Activated effector memory CD4-positive, alpha-beta T cell treated with Interleukin-2 at 50 U/mL for 16 hours (primary cell): ENCODE measurements at regions not wholly inside any gene's neighbourhood (a gene's known extent, or its start where the extent isn't known, plus 50 kb on each side); places are given as distances from the start of the nearest gene placed in this dataset.
A peak's percentile ranks its signal among the peaks of the same experiment; 100 is the strongest.

Source experiments
- DNase-seq: peaks from one replicate; pipeline ENCODE4 v3.0.0-alpha.2; 2020

GRCh38 chr5:146940295-146940694 lies 61.7 kb upstream of the PPP2R2B start:
- no peak for DNase-seq

- DNase-seq, result no peak
Measured at GRCh38 chr5:146944019-146944418, 65.5 kb upstream of the PPP2R2B start.

- DNase-seq, result no peak
Measured at GRCh38 chr5:146944764-146945616, 66.4 kb upstream of the PPP2R2B start.

- DNase-seq, result no peak
Measured at GRCh38 chr5:146945617-146946084, 67.1 kb upstream of the PPP2R2B start.

DNA sequence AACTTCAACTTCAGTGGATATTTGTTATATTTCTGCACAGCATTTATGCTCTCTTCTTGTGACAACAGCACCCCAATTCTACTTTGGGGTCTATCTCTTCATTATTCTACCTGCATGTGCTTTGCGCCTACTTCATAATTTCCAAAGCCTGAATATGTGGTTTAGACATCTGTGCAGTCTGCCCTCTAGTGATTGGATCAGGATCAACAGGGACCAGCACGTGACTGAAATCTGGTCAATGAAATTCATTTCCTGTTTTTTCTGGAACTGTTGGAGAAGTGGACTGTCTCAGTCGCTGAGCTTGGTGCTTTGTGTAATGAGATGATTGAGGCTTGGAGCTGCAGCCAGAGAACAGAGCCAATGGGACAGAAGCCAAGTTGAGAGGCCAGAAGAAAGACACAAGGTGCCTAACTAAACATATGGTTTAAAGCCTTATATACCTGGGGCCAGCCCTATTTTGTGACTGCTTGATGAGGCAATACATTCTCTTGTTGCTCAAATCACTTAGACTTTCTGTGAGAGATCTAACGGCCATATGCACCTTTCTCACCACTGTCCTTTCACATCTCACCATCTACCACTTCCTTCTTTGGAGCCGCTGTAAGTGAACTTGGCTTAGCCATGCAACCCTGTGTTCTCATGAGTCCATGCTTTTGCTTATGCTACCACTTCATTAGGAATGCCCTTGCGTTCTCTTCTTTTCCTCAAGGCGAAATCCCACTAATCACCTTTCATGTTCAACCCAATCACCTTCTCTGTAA lies 68.8 kb upstream of the PPP2R2B start:
- no peak for DNase-seq

GRCh38 chr5:146948666-146949065 lies 70.1 kb upstream of the PPP2R2B start:
- no peak for DNase-seq

DNA sequence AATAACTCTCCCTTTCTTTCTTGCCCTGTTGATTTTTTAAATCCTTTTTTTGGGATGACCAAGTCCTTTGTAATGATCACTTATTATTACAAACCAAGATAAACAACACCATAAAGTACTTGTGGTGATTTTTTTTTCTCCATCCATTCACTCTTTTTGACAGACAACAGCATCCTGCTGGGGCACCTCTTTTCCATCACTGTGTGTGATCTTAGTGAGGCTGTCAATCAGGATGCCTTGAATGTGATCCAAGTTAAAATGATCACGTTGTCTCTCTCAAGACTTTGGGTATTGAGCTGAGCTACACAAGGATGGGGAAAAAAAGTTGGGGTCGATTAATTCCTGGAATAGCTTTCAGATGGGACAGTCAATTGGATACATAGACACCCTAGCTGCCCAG lies 73.6 kb upstream of the PPP2R2B start:
- no peak for DNase-seq

DNA sequence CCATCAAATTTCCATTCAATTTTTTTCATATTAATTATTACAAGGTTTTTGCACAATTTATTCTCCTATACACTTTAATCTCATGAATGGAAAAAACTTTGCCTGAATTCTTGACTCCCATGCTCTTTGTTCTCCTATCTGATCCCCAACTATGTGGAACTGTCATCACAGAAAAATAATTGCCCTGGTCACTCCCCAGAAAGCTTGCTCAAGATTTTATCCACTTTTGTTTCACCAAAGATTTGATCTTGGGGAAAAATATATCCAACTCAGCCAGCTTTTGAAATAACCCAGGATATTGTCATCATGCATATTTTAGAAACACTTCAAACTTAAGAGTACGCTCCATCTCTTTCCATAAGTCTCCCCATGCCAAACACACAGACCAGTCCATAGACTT lies 77.7 kb upstream of the PPP2R2B start:
- no peak for DNase-seq

- DNase-seq, result no peak
Measured at GRCh38 chr5:146959360-146959759, 80.8 kb upstream of the PPP2R2B start.

- no peak for DNase-seq
Measured at GRCh38 chr5:146962801-146963355, 84.3 kb upstream of the PPP2R2B start.

GRCh38 chr5:146965761-146966659 lies 87.5 kb upstream of the PPP2R2B start:
- DNase-seq, result peak; percentile 1

DNA sequence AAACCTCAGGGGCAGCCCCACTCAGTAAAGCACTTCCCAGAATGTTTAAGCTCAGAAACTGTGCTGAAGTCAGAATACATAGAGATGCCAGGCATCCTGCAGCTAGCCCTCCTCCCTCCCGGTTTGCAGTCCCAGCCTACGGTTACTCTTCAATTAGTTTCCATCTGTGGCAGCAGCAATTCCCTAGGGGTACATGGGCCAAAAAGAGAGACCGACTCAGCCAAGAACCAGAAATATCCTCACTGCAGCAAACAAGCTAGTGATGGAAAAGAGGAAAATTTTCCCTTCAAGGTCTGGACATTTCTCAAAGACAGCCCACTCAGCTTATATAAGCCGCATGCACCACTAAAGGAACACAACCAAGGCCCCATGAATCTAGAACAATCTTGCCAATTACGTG lies 89.1 kb upstream of the PPP2R2B start:
- DNase-seq, result no peak

GRCh38 chr5:146971401-146971800 lies 92.8 kb upstream of the PPP2R2B start:
- DNase-seq, result no peak

DNA sequence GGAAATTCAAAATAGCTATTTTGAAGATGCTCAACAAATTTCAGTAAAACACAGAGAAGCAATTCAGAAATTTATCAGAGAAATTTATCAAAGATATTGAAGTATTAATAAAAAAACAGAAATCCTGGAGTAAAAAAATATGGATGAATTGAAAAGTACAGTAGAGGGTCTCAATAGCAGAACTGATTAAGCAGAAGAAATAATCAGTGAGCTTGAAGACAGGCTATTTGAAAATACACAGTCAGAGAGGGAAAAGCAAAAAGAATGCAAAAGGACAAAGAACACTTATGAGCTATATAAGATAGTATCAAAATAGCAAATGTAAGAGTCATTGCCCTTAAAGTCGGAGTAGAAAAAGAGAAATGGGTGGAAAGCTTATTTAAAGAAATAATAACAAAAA lies 107.9 kb upstream of the PPP2R2B start:
- no peak for DNase-seq

DNA sequence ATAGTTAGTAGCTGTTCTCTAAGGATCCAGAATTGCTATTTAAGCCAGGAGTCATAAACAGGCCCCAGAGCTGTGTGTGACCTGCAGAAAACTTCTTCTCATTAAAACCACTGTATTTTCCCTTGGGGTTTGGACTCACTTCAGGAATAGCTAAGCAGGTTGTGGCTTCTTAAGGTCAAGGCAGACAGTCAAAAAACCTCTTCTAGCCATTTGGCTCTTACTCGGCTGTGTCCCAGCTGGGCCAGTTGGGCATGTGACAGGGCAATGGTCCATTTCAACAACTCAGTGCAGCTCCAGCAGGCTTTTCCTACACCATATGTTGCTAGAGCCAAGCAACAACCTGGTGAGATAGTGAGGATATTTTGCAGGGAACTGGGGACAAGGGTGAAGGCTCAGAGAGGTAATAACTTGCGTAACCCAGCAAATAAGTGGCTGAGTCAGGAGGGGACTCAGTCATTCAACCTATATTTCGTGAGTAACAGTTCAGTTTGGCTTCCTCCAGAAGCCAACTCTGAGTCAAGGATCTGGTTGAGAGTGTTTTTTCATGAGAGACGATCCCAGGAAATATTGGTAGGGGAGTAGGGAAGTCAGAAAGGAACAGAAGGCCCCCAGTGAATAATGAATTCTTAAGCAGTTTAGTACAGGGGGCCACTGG lies 115.4 kb upstream of the PPP2R2B start:
- no peak for DNase-seq

DNA sequence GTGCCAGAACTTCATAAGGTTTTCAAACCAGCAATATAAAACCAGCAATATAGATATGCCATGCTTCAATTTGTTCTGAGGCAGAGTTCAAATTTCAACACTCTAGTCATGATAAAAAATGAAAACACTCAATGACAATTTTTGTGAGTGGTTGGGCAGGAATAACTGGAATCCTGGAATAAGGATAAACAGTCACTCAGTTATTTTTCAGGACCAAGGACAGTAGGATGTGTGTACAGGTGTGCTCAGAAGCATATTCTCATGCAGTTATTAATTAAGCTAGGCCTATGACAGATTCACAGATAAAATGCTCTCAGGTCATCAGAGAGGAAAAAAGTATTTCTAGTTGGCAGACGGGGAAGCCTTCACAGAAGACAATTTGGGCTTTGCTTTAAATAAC lies 117.3 kb upstream of the PPP2R2B start:
- no peak for DNase-seq

DNA sequence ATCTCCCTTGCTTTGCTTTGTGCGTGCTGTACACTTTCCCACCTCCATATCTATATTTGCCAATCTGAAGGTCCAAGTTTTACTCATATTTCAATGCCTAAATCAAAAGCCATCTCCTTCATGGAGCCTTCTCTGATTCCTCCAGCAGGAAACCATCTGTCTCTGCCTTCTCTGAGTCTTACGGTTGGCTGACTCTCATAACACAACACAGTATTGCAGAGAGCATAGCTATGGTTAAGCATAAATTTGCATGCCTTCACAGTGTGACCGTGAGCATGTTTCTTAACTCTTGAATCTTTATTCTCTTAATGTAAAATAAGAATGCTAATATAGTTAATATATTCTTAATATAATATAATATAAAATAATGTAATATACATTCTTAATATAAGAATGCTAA lies 136.8 kb upstream of the PPP2R2B start:
- no peak for DNase-seq

- no peak for DNase-seq
Measured at GRCh38 chr5:147017191-147017590, 138.6 kb upstream of the PPP2R2B start.

GRCh38 chr5:147017621-147018020 lies 139.1 kb upstream of the PPP2R2B start:
- DNase-seq, result no peak

- no peak for DNase-seq
Measured at GRCh38 chr5:147018812-147019211, 140.3 kb upstream of the PPP2R2B start.

- no peak for DNase-seq
Measured at GRCh38 chr5:147036691-147037245, 158.2 kb upstream of the PPP2R2B start.
